Trophoblast cell (in vitro differentiated cells and primary cell): ENCODE measurements at regions not wholly inside any gene's neighbourhood (a gene's known extent, or its start where the extent isn't known, plus 50 kb on each side); places are given as distances from the start of the nearest gene placed in this dataset.
"Not testable (repeated sequence)": the region's sequence is repeated elsewhere in the genome, so short reads cannot be mapped to it uniquely, and the experiment has no call there.

ENCODE experiments used
- DNase-seq, 2 donors: peaks; one replicate each; pipeline ENCODE4 v3.0.0-alpha.2; 2016
- H2AFZ ChIP-seq: 2 replicates; pipeline ENCODE4 v1.6.1; 2013; ENCODE audit warnings: low read length, moderate library complexity, mild to moderate bottlenecking; ENCODE audit not compliant: insufficient read depth, poor library complexity
- H2AK5ac ChIP-seq: 2 replicates; pipeline ENCODE4 v1.6.1; 2013; ENCODE audit warnings: mild to moderate bottlenecking, low read length
- H2BK120ac ChIP-seq: 2 replicates; pipeline ENCODE4 v1.6.1; 2013; ENCODE audit warnings: low read length, mild to moderate bottlenecking, moderate library complexity; ENCODE audit not compliant: insufficient read depth, poor library complexity
- H2BK12ac ChIP-seq: 2 replicates; pipeline ENCODE4 v1.6.1; 2013; ENCODE audit warnings: mild to moderate bottlenecking, low read length, moderate library complexity
- H2BK5ac ChIP-seq: 2 replicates; pipeline ENCODE4 v1.6.1; 2013; ENCODE audit warnings: low read length, low read depth, moderate library complexity, mild to moderate bottlenecking; ENCODE audit not compliant: poor library complexity
- H3K14ac ChIP-seq: 2 replicates; pipeline ENCODE4 v1.6.1; 2013; ENCODE audit warnings: mild to moderate bottlenecking, low read length
- H3K18ac ChIP-seq: 2 replicates; pipeline ENCODE4 v1.6.1; 2013; ENCODE audit warnings: mild to moderate bottlenecking, low read length
- H3K23ac ChIP-seq: 2 replicates; pipeline ENCODE4 v1.6.1; 2013; ENCODE audit warnings: low read length
- H3K27ac ChIP-seq: 2 replicates; pipeline ENCODE4 v1.5.1; 2013; ENCODE audit warnings: low read depth, mild to moderate bottlenecking, inconsistent platforms, low read length, moderate library complexity
- H3K27me3 ChIP-seq: 2 replicates; pipeline ENCODE4 v1.6.1; 2013; ENCODE audit warnings: inconsistent platforms, mild to moderate bottlenecking, low read length, moderate library complexity; ENCODE audit not compliant: insufficient read depth
- H3K36me3 ChIP-seq, 2 experiments: 1 replicate in 1 of 2; 2 replicates in 1 of 2; pipeline ENCODE4 v1.6.1; 2013; ENCODE audit warnings: low read length in 2 of 2, mild to moderate bottlenecking in 2 of 2, moderate library complexity in 1 of 2; ENCODE audit not compliant: insufficient read depth in 2 of 2, control insufficient read depth in 1 of 2
- H3K4ac ChIP-seq: 2 replicates; pipeline ENCODE4 v1.6.1; 2013; ENCODE audit warnings: low read depth, mild to moderate bottlenecking, low read length, moderate library complexity
- H3K4me1 ChIP-seq, 2 experiments: 1 replicate in 1 of 2; 2 replicates in 1 of 2; pipeline ENCODE4 v1.6.1; 2013; ENCODE audit warnings: low read length in 2 of 2, mild to moderate bottlenecking in 2 of 2, moderate library complexity in 1 of 2; ENCODE audit not compliant: insufficient read depth in 2 of 2, control insufficient read depth in 1 of 2
- H3K4me2 ChIP-seq: 2 replicates; pipeline ENCODE4 v1.6.1; 2013; ENCODE audit warnings: inconsistent platforms, mild to moderate bottlenecking, low read length, moderate library complexity
- H3K4me3 ChIP-seq: 2 replicates; pipeline ENCODE4 v1.5.1; 2013; ENCODE audit warnings: mild to moderate bottlenecking, low read depth, low read length, inconsistent platforms
- H3K79me1 ChIP-seq: one replicate; pipeline ENCODE4 v1.6.1; 2013; ENCODE audit warnings: low read length
- H3K79me2 ChIP-seq: 2 replicates; pipeline ENCODE4 v1.6.1; 2013; ENCODE audit warnings: low read length, mild to moderate bottlenecking; ENCODE audit not compliant: control insufficient read depth, insufficient read depth, poor library complexity
- H3K9ac ChIP-seq: 2 replicates; pipeline ENCODE4 v1.6.1; 2013; ENCODE audit warnings: mild to moderate bottlenecking, low read length
- H3K9me3 ChIP-seq: 2 replicates; pipeline ENCODE4 v1.6.1; 2013; ENCODE audit warnings: low read depth, mild to moderate bottlenecking, control low read depth, inconsistent platforms, low read length; ENCODE audit not compliant: insufficient read depth
- H4K12ac ChIP-seq: 2 replicates; pipeline ENCODE4 v1.6.1; 2013; ENCODE audit warnings: low read depth, mild to moderate bottlenecking, low read length, moderate library complexity
- H4K8ac ChIP-seq: 2 replicates; pipeline ENCODE4 v1.6.1; 2013; ENCODE audit warnings: low read depth, mild to moderate bottlenecking, low read length, moderate library complexity
- H4K91ac ChIP-seq: one replicate; pipeline ENCODE4 v1.6.1; 2013; ENCODE audit warnings: low read depth, mild to moderate bottlenecking, low read length, moderate library complexity
- WGBS: extraction: QIAGEN DNeasy Blood & Tissue Kit; methylation state at CpG from one replicate; pipeline ENCODE4 v1.1.7; 2013; ENCODE audit warnings: missing lambda C conversion rate; ENCODE audit not compliant: insufficient read length, insufficient coverage; ENCODE audit errors: extremely low coverage; 5-methylcytosine and 5-hydroxymethylcytosine counted together

DNA sequence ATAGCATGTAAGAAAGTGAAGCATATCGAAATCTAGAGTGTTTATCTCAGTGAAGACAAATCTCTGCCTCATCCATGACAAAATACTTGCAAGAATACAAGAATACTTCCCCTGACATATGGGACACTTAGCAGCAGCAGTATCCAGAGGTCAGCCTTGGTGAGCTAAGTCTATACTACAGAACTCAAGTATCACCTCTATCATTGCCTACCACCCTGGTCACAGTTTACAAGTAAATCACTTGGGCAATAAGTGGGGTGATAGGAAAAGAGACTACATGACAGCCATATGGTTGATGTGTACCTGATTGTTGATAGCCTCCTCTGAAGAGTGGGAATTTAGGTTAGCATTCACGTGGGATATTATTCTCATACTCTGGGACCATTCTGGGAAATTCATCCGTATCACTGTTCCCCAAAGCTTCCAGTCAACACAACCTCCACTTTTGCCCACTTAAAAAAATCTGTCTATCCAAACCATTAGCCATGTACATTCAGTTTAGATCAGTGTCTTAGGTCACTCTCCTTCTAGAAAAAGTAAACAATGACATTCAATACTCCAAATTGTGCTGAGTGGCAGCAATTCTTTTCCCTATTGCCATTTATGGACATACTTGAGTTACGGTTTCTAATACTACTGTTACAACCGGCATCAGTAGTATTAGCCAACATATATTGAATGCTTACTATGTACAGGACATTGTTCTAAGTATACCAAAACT, 118.2 kb upstream of the PRSS16 start:
- H3K4me2 ChIP-seq, result no peak overlapping the region
- no peaks in the 10 kb centered on the region for H3K4me1 ChIP-seq
- no peak overlapping the region for H2BK120ac ChIP-seq
- H3K23ac ChIP-seq, result no peak overlapping the region
- no peak for DNase-seq
- no peaks in the 10 kb centered on the region for H3K27me3 ChIP-seq
- H2BK5ac ChIP-seq, result no peak overlapping the region
- H3K79me1 ChIP-seq, result peaks cover 11% of the 10 kb centered on the region
- H3K36me3 ChIP-seq, result no peaks in the 10 kb centered on the region
- no peak overlapping the region for H3K14ac ChIP-seq
- H3K4me3 ChIP-seq, result no peak overlapping the region
- H4K8ac ChIP-seq, result no peak overlapping the region
- no peak overlapping the region for H3K4ac ChIP-seq
- H3K18ac ChIP-seq, result no peak overlapping the region
- no CpG with 5 or more reads among the region's 5 CpGs for WGBS
- no peak overlapping the region for H3K27ac ChIP-seq
- H2AFZ ChIP-seq, result no peak overlapping the region
- no peak overlapping the region for H3K9ac ChIP-seq
- no peak overlapping the region for H2BK12ac ChIP-seq
- peaks cover 7% of the 10 kb centered on the region for H3K79me2 ChIP-seq
- no peak overlapping the region for H4K91ac ChIP-seq
- H2AK5ac ChIP-seq, result no peak overlapping the region
- H3K9me3 ChIP-seq, result no peaks in the 10 kb centered on the region
- H4K12ac ChIP-seq, result no peak overlapping the region

DNA sequence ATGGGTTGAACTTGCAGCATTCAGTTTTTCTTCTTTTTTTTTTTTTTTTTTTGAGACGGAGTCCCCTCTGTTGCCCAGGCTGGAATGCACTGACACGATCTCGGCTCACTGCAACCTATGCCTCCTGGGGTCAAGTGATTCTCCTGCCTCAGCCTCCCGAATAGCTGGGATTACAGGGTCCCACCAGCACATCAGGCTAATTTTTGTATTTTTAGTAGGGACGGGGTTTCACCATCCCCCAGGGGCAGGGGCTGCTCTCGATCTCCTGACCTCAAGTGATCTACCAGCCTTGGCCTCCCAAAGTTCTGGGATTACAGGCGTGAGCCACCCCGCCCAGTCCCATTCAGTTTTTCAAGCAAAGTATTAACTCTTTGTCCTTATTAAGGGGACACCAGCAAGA, 117.6 kb upstream of the PRSS16 start:
- H3K9ac ChIP-seq, result no peak overlapping the region
- no peak overlapping the region for H2AFZ ChIP-seq
- no peaks in the 10 kb centered on the region for H3K27me3 ChIP-seq
- no peak overlapping the region for H2AK5ac ChIP-seq
- H2BK5ac ChIP-seq, result no peak overlapping the region
- no peak overlapping the region for H2BK12ac ChIP-seq
- no peaks in the 10 kb centered on the region for H3K36me3 ChIP-seq
- H3K9me3 ChIP-seq, result no peaks in the 10 kb centered on the region
- H4K91ac ChIP-seq, result no peak overlapping the region
- H3K4me3 ChIP-seq, result no peak overlapping the region
- no peaks in the 10 kb centered on the region for H3K4me1 ChIP-seq
- no peak overlapping the region for H3K27ac ChIP-seq
- no peak overlapping the region for H2BK120ac ChIP-seq
- H4K12ac ChIP-seq, result no peak overlapping the region
- H3K79me1 ChIP-seq, result peaks cover 11% of the 10 kb centered on the region
- no peak for DNase-seq
- H4K8ac ChIP-seq, result no peak overlapping the region
- H3K4me2 ChIP-seq, result no peak overlapping the region
- H3K4ac ChIP-seq, result no peak overlapping the region
- no peak overlapping the region for H3K18ac ChIP-seq
- WGBS, result no CpG with 5 or more reads among the region's 8 CpGs
- no peak overlapping the region for H3K14ac ChIP-seq
- H3K79me2 ChIP-seq, result peaks cover 7% of the 10 kb centered on the region
- H3K23ac ChIP-seq, result no peak overlapping the region

DNA sequence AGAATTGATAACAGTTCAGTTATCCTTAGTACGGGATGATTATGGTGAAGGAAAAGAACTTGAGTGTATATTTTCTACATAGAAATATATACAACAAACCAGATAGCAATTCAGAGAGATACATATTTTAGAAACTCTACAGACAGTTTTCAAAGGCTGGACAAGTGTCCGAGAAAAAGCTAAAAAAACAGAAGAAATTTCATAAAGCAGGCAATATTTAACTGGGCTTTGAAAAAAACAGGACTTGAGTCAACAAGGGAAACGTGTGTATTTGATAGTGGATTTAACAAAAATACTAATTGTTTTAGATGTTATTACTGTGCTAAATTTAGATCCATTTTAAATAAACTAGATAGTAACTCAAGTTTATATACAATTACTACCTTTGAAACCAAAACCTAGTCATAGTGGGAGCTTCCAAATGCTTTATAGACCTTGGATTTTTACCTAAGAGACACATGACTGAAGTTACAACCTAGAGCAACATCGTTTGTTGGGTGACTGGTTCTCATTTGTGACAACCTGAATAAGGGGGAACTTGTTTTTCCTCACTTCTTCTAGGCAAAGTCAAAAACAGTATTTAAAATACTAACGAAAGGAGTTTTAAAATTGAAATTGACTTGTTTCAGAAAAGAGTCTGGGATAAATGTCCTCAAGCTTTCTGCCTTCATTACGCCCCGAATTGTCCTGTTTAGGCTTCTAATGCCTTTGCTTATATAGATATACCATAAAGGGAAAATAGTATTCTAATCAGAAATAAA, 116.7 kb upstream of the PRSS16 start:
- Histone ChIP-seq H3K14ac (peak overlapping the region; percentile 48), H3K4me1 (no peaks in the 10 kb centered on the region), H4K8ac (no peak overlapping the region), H3K9me3 (no peaks in the 10 kb centered on the region), H3K36me3 (no peaks in the 10 kb centered on the region), H3K79me2 (peaks cover 7% of the 10 kb centered on the region), H2BK120ac (no peak overlapping the region), H3K18ac (no peak overlapping the region), H2BK5ac (no peak overlapping the region), H2AK5ac (no peak overlapping the region), H3K4me2 (peak overlapping the region; percentile 97), H2BK12ac (no peak overlapping the region), H4K91ac (no peak overlapping the region), H2AFZ (no peak overlapping the region), H3K23ac (no peak overlapping the region), H3K79me1 (peaks cover 11% of the 10 kb centered on the region), H4K12ac (no peak overlapping the region), H3K9ac (no peak overlapping the region), H3K27me3 (no peaks in the 10 kb centered on the region), H3K27ac (peak overlapping the region; percentile 83), H3K4ac (no peak overlapping the region), H3K4me3 (no peak overlapping the region)
- DNase-seq, result no peak
- WGBS, result no CpG with 5 or more reads among the region's 7 CpGs

DNA sequence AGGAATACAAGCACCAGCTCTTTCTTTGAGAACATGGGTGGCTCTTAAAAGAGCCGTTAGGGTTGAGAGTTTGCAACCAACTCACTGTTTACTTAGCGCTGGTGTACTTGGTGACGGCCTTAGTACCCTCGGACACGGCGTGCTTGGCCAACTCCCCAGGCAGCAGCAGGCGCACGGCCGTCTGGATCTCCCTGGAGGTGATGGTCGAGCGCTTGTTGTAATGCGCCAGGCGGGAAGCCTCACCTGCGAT, 115.3 kb upstream of the PRSS16 start:
- peak overlapping the region; percentile 1 for H2BK120ac ChIP-seq
- not testable (repeated sequence) for H3K9me3 ChIP-seq, H3K4me1 ChIP-seq, H3K27me3 ChIP-seq, DNase-seq, H3K4ac ChIP-seq, H2BK12ac ChIP-seq, H2AFZ ChIP-seq, H3K79me2 ChIP-seq, H3K23ac ChIP-seq, H3K36me3 ChIP-seq
- H2AK5ac ChIP-seq, result peak overlapping the region; percentile 0
- peak overlapping the region; percentile 83 for H3K4me3 ChIP-seq
- peak overlapping the region; percentile 74 for H3K9ac ChIP-seq
- peak overlapping the region; percentile 53 for H3K14ac ChIP-seq
- peak overlapping the region; percentile 40 for H4K91ac ChIP-seq
- H3K4me2 ChIP-seq, result peak overlapping the region; percentile 97
- WGBS, result no CpG with 5 or more reads among the region's 14 CpGs
- peak overlapping the region; percentile 22 for H4K12ac ChIP-seq
- H2BK5ac ChIP-seq, result peak overlapping the region; percentile 7
- peak overlapping the region; percentile 83 for H3K27ac ChIP-seq
- peak overlapping the region; percentile 17 for H4K8ac ChIP-seq
- peak overlapping the region; percentile 87 for H3K18ac ChIP-seq
- peaks cover 11% of the 10 kb centered on the region for H3K79me1 ChIP-seq
